NCI-H345 (cell line): ENCODE measurements at regions not wholly inside any gene's neighbourhood (a gene's known extent, or its start where the extent isn't known, plus 50 kb on each side); places are given as distances from the start of the nearest gene placed in this dataset.

Experiments used
- DNase-seq: peaks from one replicate; lab custom pipeline; 2025; lab: John Stamatoyannopoulos, UW

DNA sequence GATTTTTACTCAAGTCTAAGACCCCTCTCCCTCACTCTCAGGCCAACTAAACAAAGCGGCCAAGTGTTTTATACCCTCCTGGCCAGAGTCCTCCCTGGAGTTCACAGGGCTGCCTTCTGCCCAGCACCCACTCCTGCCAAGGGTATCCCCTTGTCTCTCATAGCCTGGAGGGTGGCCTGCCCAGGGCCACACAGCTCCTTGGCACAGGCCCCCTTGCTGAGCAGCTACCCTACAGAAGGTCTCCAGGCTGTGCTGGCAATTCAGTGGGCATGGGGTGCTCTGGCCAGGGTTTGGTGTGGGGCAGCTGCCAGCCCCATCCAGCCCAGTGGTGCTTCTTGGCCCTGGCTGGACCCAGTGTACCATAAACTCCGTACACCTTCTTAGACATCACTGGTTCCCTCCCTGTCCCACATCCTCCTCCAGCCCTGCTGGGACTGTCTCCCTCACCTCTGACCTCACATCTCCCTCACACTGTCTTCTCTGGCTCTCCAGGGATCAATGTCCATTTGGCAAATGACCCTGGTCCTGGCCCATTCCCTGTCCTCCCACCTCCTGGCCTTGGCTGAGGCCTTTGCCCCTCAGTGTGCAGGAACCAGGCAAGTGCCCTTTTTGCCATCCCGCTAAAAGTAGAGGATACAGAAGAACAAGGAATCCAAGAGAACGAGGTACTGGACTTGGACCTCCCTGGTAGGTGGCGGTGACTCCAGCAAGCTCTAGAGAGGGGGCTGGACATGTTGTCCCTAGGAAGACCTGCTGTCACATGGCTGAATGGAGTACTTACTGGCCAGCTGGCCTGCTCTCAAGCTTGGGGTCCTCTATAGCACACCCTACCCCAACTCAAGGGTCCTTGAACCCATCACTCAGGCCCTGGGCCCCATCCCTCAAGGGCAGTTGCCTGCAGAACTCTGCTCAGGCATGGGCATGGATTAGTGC is 50.0 kb upstream of the TRPM1 start:
- DNase-seq = no peak

DNA sequence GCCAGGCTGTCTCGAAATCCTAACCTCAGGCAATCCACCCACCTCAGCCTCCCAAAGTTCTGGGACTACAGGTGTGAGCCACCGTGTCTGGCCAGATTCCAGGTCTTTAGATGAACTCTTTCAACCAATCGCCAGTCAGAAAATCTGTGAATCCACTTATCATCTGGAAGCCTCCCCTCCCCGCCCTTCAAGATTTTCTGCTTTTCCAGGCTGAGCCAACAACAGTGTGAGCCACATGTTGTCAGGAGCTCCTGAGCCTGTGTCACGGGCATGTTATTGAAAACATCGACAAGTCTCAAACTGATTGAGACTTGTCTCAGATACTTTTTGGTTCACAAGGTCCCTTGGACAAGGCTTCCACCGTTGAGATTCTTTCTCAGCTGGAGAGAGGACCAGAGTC is 52.0 kb upstream of the TRPM1 start:
- DNase-seq = no peak

DNA sequence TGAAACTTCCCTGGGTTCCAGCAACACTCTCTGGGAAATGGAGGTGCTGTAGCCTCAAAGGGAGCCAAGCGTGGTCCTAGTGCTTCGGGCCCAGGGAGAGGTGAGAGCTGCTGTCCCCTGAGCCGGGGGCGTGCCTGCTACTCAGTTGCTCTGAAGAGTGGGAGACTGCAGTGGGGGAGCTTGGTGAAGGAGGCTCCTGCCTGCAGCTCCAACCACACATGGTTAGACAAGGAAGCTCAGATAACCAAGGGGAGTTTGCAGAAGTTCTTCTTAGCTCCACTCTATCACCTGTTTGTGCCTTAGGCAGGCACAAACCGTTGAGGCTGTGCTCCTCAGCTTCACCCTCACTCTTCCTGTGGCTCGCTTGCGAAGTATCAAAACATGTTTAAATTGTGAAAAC is 53.6 kb upstream of the TRPM1 start:
- DNase-seq = no peak

DNA sequence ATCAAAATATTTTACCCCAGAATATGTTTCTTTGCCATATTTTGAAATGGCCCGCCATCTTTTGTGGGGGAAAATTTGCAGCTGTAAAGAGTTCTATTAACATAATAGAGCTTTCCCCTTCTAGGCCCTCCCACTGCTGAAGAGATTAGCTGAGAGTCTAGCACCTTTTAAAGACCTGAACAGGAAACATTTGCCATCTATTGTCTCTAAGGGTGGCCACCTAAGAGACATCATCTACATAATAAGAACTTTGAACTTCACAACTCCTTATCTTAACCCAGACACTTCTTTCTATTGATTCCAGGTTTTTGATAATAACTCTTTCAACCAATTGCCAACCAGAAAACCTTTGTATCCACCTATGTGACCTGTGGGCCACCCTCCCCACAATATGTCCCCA is 54.7 kb upstream of the TRPM1 start:
- no peak for DNase-seq

DNA sequence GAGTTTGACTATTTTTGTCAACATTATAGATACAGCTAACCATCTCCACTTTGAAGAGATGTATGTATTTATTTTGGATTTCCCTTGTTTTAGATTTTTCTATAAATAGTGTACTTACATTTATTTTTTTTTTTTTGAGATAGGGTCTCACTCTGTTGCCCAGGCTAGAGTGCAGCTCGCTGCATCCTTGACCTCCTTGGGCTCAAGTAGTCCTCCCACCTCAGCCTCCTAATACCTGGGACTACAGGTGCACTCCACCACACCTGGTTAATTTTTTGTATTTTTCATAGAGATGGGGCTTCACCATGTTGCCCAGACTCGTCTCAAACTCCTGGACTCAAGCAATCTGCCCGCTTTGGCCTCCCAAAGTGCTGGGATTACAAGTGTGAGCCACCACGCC is 55.3 kb upstream of the TRPM1 start:
- no peak for DNase-seq

DNA sequence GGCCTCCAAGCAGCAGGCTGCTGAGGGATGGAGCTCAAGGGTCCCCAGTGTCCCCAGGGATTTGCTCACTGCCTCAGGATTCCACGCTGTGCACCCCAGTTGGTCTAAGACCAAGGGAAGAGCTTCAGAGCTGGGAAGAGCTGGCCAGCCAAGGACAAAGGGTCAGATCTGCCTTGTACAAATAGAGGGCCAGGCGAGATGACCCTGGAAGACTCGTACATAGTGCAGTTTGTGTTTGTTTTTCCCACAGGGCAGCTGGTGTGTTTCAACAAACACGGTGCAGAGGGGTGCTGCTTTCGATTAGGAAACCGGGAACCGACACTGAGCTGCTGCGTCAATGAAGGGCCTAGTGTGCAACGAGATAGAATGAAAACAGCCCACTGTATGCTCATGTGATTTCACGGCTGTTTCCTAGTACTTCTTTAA is 56.1 kb upstream of the TRPM1 start:
- DNase-seq = no peak

DNA sequence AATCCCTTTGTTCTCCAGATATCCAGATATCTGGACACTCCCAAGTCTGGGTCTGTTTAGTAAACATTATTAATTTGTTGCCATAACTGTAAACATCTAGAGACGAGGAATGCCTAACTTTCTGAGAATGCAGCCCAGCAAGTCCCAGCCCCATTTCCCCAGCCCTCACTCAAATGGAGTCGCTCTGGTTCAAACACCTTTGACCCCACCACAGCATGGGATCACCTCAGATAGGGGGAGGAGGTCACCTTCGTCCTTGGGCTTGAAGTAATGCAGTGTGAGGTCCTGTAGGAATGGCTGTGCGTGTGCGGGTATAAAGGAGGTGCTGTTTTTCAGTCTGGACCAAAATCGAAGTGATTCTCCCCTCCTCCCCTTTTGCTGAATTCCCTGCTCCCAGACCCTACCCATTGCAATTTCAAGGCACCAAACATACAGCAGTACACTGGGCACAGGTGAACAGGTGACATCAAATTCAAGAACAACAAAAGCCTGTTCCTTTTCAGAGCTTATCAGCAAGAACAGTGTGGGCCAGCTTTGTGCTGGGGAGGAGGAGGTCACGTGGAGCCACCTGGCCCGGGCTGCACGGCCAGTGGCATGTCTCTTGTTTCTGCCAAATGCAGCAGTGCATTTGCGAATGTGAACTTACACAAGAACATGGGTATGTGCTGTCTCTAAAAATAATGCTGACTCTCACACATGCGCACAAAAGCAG is 57.5 kb upstream of the TRPM1 start:
- no peak for DNase-seq

DNA sequence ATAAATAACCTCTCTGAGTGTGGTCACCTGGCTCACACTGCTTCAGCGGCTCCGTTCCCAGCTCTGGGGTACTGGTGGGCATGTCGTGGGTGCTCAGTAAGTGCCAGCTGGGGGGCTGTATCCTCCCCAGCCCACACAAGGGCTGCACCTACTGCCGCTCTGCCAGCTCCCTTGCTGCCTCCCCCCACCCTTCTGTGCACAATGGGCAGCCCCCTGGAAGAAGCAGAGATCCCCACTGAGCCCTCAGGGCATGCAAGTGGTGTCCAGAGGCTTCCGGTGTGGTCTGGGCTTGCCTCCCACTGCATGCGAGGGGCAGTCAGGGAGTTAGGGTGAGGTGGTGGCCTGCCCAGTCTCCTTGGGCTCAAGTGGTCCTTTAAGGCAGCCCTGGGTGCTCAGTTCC is 58.3 kb upstream of the TRPM1 start:
- no peak for DNase-seq

DNA sequence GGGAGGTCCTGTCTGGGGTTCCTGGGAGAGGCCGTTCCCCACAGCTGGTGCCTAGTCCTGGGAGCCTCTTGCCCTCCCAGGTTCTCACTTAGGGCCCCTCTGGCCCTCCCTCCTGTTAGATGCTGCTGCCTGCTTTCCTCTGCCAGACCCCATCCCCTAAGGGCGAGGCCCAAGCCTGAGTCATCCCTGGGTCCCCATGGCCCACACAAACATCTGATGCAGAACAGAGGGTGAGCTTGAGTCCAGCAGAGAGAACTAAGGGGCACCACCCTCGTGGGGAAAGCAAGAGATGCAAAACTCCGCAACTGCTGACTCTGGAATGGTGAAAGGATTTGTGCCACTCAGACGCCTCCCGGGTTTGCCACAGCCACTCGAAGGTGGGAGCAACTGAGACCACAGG is 58.8 kb upstream of the TRPM1 start:
- no peak for DNase-seq

DNA sequence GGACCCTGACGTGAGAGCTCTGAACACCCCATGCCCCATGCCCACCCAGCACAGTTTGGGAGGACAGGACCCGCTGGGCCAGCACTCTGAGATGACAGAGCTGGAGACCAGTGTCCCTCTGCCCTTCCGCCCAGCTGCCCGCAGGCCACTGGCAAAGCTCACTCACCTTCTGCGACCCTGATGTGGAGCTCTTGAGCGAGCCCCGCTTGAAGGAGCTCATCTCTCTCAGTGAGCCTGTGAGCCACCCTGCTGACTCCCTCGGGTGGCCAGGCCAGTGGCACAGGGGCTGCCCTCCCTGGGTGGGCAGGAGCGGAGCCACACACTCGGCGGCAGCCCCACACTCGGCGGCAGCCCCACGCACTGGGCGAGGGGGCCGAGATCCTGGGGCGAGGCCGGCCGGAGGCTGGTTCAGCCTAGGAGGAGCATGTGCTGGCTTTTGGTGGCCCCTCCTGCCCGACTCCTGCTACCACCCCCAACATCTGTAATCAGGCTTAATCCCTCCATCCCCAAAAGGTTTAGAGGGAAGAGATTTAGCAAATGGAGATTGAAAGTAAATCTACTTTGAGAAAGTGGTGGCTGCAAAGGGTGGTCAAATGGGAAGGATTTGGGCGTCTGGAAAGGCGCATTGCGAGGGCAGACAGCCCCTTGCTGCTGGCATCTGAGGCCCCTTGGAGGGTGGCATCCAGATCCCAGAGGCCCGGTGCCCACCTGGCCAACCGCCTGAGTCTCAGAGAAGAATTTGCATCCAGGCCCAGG is 59.4 kb upstream of the TRPM1 start:
- DNase-seq = no peak

DNA sequence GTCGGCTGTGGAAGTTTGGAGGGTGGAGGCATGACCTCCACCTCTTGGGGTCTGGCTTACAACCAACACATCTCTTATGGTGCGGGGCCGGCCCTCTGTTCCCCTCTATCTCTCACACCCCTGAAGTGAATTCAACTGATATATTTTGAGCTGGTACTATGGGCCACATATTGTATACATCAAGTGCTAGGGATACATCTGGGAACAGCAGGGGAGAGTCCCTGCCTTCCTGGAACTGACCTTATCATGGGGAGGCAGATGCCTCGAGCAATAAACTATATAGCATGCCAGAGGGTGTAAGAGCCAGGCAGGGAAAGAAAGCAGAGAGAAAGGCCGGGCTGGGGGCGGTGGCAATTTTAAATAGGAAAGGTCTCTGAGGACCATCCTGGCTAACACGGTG is 60.4 kb upstream of the TRPM1 start:
- DNase-seq = no peak

DNA sequence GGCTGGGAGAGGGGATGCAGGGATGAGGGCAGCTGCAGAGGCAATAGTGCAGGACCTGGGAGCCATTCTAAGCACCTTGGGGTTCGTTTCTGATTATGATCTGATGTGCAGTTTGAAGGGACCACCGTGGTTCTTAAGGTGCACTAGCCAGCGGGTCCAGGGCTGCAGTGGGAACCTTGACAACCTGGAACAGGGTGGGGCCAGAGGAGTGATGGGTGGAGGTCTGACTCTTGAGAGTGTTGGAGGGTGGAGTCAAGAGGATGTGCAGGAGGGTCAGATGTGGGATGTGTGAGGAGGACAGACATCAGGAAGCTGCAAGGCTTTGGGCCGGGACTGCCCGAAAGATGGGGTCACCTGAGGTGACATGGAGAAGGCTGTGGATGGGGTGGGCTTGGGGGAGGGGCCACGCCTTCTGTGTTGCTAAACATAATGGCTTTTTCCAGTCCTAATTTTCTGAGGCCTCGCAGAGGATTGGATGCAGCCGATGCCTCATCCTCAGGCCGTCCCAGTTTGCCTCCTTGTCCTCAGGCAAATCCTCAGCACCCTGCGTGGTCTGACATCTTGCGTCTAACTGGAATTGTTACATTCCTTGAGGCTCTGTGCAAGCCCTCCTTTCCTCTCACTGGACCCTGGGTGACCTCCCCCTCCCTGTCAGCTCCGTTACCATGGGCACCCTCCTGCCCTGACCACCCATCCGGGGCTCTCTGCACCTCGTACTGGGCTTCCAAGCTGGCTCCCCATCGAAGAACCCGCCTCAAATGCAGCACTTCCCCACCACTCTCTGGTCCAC is 61.4 kb upstream of the TRPM1 start:
- no peak for DNase-seq

DNA sequence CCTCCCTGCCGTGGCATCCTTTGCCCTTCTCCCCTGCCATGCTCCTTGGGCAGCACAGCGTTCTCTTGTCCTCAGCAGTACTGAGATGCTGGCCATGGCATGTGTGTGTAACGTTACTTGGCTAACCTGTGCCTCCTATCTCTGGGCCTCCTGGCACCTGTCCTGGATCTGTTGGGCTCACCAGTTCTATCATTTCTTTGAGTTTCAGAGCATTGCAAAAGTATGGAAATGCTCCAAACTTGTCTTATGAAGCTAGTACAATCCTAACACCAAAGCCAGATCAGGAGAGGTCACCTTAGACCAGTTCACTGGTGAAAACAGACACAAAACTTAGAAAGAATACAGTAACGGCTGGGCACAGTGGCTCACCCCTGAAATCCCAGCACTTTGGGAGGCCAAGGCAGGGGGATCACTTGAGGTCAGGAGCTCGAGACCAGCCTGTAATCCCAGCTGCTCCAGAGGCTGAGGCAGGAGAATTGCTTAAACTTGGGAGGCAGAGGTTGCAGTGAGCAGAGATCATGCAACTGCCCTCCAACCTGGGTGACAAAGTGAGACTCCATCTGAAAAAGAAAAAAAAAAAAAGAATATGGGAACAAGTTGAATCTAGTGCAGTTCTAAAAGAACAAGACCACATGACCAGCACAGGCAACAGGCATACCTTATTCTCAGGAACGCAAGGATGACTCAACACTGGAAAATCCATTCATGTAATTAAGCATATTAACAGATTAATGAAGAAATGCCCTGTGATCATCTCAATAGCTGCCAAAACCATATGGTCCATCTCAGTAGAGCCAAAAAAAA is 62.4 kb upstream of the TRPM1 start:
- no peak for DNase-seq

DNA sequence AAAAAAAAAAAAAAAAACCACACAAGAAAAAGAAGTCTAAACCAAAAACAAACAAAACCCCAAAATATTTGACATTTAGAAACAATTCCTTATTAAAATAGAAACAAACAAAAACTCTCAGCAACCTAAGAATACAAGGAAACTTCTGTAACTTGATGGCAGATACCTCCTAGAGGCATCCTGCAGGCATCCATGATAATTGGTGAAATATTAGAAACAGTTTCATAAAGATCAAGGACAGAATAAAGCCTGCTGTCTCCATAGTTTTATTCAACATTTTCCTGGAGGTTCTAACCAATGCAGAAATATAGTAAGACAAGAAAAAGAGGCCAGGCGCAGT is 63.0 kb upstream of the TRPM1 start:
- DNase-seq = no peak

DNA sequence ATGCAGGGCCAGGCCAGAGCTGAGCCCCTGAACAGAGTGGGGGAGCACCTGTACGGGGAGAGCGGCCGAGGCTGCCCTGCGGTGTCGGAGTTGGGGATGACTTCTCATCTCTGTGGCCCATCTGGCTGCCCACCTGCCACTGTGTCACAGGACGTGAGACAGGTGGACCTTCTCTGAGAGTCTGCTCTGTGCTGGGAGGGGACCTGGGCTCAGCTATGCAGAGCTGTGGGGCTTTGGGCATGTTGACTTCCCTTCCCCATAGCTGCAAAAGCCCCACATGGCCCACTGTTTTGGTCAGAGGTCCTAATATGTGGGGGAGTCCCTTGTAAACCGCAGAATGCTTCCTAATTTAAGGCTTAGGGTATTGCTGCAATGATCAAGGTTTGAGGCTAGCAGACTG is 68.0 kb upstream of the TRPM1 start:
- no peak for DNase-seq

DNA sequence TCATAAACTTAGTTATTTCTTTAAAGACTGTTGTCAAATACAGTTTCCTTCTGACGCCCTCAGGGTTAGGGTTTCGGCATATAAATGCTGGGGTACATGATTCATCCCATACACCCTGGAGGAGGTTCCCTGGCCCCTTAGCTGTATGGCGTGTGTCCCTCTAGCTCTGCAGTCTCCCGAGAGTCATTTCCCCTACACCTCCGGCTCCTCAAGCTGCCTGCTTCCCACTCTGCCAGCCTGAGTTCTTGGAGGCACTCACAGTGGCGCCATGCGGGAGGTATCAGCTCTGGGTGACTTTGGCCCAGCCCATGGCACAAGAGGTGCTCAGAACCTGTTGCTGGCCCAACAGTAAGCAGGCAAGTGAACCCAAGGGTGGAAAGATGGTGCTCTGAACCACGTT is 70.2 kb upstream of the TRPM1 start:
- no peak for DNase-seq

DNA sequence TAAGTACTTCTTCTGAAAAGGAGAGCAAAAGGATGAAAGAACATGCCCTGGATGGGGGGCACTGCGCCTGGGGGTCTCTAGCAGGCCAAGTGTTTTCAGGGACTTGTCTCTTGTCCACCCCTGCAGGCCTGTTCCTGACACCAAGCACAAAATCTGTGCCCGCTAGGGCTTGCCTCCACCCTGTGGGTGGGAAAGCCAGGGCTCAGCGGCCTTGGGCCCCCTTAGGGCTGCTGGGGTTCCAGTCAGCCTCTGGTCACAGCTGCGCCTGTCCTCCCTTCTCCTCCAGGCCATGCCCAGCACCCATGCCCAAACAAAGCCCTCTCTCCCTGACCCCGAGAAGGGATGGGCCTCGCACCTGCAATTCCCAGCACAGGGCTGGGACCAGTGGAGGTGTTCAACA is 71.1 kb upstream of the TRPM1 start:
- no peak for DNase-seq

DNA sequence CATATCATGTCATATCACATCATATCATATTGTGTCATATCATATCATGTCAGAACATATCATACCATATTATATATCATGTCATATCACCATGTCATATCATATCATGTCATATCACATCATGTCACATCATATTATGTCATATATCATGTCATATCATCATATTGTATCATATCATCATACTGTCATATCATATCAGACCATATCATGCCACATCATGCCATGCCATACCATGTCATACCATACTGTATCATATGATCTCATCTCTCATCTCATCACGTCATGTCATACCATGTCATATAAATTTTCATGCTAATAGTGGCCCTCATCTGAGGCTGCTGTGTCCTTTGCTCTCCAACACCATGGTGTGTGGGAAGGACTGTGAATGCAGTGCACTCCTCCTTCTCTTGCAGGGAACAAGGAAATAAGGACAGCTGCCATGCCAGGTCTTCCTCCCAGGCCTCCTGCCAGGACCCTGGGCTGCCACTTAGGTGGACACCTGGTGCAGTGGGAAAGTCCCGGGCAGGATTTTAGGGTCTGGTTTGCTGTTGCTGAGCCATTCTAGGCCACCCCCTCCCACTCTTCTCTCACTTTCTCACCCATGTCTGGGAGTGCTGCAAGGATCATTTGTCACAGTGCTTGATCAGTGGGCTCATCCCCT is 72.4 kb upstream of the TRPM1 start:
- no peak for DNase-seq

DNA sequence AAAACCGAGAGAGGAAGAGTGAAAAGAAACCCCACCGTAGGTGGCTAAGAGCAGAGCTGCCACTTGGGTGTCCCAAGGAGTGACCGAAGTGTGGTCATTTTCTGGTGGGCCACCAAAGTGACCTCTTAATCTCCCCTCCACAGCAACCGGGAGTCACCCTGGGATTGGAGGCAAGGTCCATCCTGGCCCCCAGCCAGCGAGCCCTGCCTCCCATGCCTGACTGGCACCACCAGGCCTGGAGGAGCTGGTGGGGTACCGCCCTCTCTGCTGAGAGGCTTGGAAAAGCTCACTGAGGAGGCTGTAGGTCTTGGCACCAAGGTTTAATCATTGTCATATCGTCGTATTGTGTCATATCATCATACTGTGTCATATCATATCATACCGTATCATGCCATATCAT is 74.0 kb upstream of the TRPM1 start:
- DNase-seq = no peak

DNA sequence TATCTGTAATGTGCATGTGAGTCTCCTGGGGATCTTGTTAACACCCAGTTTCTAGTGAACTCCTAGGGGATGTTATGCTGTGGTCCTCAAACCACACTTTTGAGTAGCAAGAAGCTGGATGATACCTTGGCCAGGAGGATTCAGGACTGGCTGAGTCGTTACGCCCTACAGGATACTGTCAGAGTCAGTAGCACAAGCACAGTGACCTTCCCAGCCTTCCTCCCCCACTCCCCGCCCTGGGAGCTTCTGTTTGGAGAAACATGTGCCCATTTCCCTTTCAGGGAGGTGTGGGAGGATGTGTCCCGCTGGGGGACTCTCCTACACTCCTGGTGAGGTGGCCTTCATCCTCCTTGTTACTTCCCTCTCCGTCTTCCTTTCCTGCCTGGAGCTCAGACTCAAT is 76.4 kb upstream of the TRPM1 start:
- no peak for DNase-seq

DNA sequence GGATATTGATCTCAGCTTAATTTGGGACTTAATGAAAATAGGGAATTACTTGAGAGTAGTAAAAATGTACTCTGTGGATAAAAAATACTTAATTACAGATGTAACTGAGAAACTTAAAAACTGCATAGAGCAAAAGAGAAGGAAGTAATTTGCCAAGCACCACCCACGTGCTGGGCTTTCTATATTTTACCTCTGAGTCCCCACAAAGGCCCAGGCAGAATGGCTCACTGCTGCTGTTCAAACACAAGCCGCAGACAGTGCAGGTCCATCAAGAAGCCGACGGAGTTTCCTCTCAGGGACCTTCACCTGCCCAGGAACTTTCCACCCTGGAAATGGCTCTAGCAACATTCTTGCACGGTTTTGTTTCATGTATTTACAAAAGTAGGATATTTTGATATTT is 77.2 kb upstream of the TRPM1 start:
- DNase-seq = no peak
